Neural crest cell (in vitro differentiated cells): ENCODE measurements at regions not wholly inside any gene's neighbourhood (a gene's known extent, or its start where the extent isn't known, plus 50 kb on each side); places are given as distances from the start of the nearest gene placed in this dataset.

Experiments
- DNase-seq: peaks from one replicate; pipeline ENCODE4 v3.0.0; 2021; ENCODE audit warnings: low read depth, mixed read lengths, low spot score
- H3K27ac Mint-ChIP-seq: one replicate; pipeline ENCODE4 v1.8.0; 2021; ENCODE audit warnings: mild to moderate bottlenecking, mixed read lengths; ENCODE audit not compliant: unreplicated experiment
- H3K27me3 Mint-ChIP-seq: 2 replicates; pipeline ENCODE4 v1.8.0; 2021; ENCODE audit warnings: low read depth, mild to moderate bottlenecking, mixed read lengths
- H3K36me3 Mint-ChIP-seq: 2 replicates; pipeline ENCODE4 v1.8.0; 2021; ENCODE audit warnings: low read depth, mild to moderate bottlenecking, mixed read lengths
- H3K4me1 Mint-ChIP-seq: 2 replicates; pipeline ENCODE4 v1.8.0; 2021; ENCODE audit warnings: mixed read lengths
- H3K4me3 Mint-ChIP-seq: one replicate; pipeline ENCODE4 v1.8.0; 2021; ENCODE audit warnings: mild to moderate bottlenecking, mixed read lengths
- H3K9me3 Mint-ChIP-seq: 2 replicates; pipeline ENCODE4 v1.8.0; 2021; ENCODE audit warnings: mixed read lengths
- CTCF ChIP-seq: fragments of 200-600 bp; sonication (generic); conservative IDR thresholded peaks from 2 replicates; pipeline ENCODE4 v1.5.0; 2021; ENCODE audit warnings: antibody characterized with exemption, mild to moderate bottlenecking

- Mint-ChIP-seq H3K36me3 (no peaks in the 10 kb centered on the region), H3K9me3 (no peaks in the 10 kb centered on the region), H3K27ac (no peak overlapping the region), H3K4me3 (no peak overlapping the region), H3K27me3 (peaks cover 7% of the 10 kb centered on the region), H3K4me1 (no peaks in the 10 kb centered on the region)
- no peak for TF ChIP-seq CTCF
- DNase-seq = no peak
These were observed 330.8 kb upstream of the RSPO3 start for GRCh38 chr6:126787635-126788034.

GRCh38 chr6:126788861-126789365, 329.6 kb upstream of the RSPO3 start:
- Mint-ChIP-seq H3K27me3 (peaks cover 4% of the 10 kb centered on the region), H3K9me3 (no peaks in the 10 kb centered on the region), H3K4me3 (no peak overlapping the region), H3K36me3 (no peaks in the 10 kb centered on the region), H3K4me1 (no peaks in the 10 kb centered on the region), H3K27ac (no peak overlapping the region)
- DNase-seq = no peak
- no peak for TF ChIP-seq CTCF

GRCh38 chr6:126792340-126793085, 326.0 kb upstream of the RSPO3 start:
- no peaks in the 10 kb centered on the region for H3K9me3 Mint-ChIP-seq
- H3K27ac Mint-ChIP-seq = no peak overlapping the region
- H3K36me3 Mint-ChIP-seq = no peaks in the 10 kb centered on the region
- H3K4me1 Mint-ChIP-seq = no peaks in the 10 kb centered on the region
- H3K4me3 Mint-ChIP-seq = no peak overlapping the region
- TF ChIP-seq CTCF = no peak
- DNase-seq = no peak
- peaks cover 4% of the 10 kb centered on the region for H3K27me3 Mint-ChIP-seq

GRCh38 chr6:126795161-126795560, 323.3 kb upstream of the RSPO3 start:
- no peak for TF ChIP-seq CTCF
- H3K9me3 Mint-ChIP-seq = no peaks in the 10 kb centered on the region
- no peaks in the 10 kb centered on the region for H3K4me1 Mint-ChIP-seq
- H3K4me3 Mint-ChIP-seq = no peak overlapping the region
- no peaks in the 10 kb centered on the region for H3K27me3 Mint-ChIP-seq
- DNase-seq = no peak
- no peak overlapping the region for H3K27ac Mint-ChIP-seq
- H3K36me3 Mint-ChIP-seq = no peaks in the 10 kb centered on the region

GRCh38 chr6:126797981-126798380, 320.5 kb upstream of the RSPO3 start:
- no peaks in the 10 kb centered on the region for H3K4me1 Mint-ChIP-seq
- no peak for DNase-seq
- TF ChIP-seq CTCF = no peak
- no peaks in the 10 kb centered on the region for H3K9me3 Mint-ChIP-seq
- H3K4me3 Mint-ChIP-seq = no peak overlapping the region
- H3K27me3 Mint-ChIP-seq = peaks cover 6% of the 10 kb centered on the region
- no peaks in the 10 kb centered on the region for H3K36me3 Mint-ChIP-seq
- no peak overlapping the region for H3K27ac Mint-ChIP-seq
